Tibial nerve (tissue), 4 donors: ENCODE measurements at regions not wholly inside any gene's neighbourhood (a gene's known extent, or its start where the extent isn't known, plus 50 kb on each side); places are given as distances from the start of the nearest gene placed in this dataset.
"Not testable (repeated sequence)": the region's sequence is repeated elsewhere in the genome, so short reads cannot be mapped to it uniquely, and the experiment has no call there.

Experiments
- DNase-seq, 2 donors: peaks; one replicate each; pipeline ENCODE4 v3.0.0-alpha.2; 2019; ENCODE audit warnings: low spot score in 2 of 2
- H3K27ac ChIP-seq, 4 donors: fragments of 200-600 bp; sonication (generic) in 3 of 4; one replicate each; pipeline ENCODE4 v1.5.1; 2017 to 2019; ENCODE audit warnings: mild to moderate bottlenecking in 1 of 4
- H3K27me3 ChIP-seq, 2 donors: fragments of 200-600 bp; sonication (generic) in 1 of 2; one replicate each; pipeline versions ENCODE4 v1.5.1 to v1.6.0; 2017 to 2019
- H3K36me3 ChIP-seq, 3 donors: fragments of 200-600 bp; sonication (generic); one replicate each; pipeline ENCODE4 v1.5.1; 2018 to 2019
- H3K4me1 ChIP-seq, 4 donors: fragments of 200-600 bp; sonication (generic) in 3 of 4; one replicate each; pipeline ENCODE4 v1.5.1; 2017 to 2019
- H3K4me3 ChIP-seq, 4 donors: fragments of 200-600 bp; sonication (generic) in 3 of 4; one replicate each; pipeline ENCODE4 v1.5.1; 2017 to 2019; ENCODE audit warnings: mild to moderate bottlenecking in 1 of 4, moderate library complexity in 1 of 4
- H3K9me3 ChIP-seq, 4 donors: fragments of 200-600 bp; sonication (generic) in 3 of 4; one replicate each; pipeline ENCODE4 v1.5.1; 2017 to 2019
- EP300 ChIP-seq, 2 donors: sonication (generic); formaldehyde crosslinking; IDR thresholded peaks; one replicate each; pipeline ENCODE4 v1.6.1; 2017; ENCODE audit warnings: antibody characterized with exemption in 2 of 2, mild to moderate bottlenecking in 1 of 2
- POLR2A ChIP-seq, 2 donors: fragments of 450-650 bp; IDR thresholded peaks; one replicate each; pipeline ENCODE4 v1.6.1; 2017; ENCODE audit warnings: antibody characterized with exemption in 2 of 2, mild to moderate bottlenecking in 2 of 2, moderate library complexity in 2 of 2
- WGBS, 2 donors: methylation state at CpG; one replicate each; pipeline ENCODE4 v1.1.5; 2018; 5-methylcytosine and 5-hydroxymethylcytosine counted together
- TF ChIP-seq, protein P1 (sequence below), 5 experiments: fragments of 200-600 bp in 3 of 5; fragments of 450-650 bp in 2 of 5; sonication (generic) in 3 of 5; IDR thresholded peaks; one replicate each; pipeline ENCODE4 v1.5.1; 2016 to 2019; ENCODE audit warnings: antibody characterized with exemption in 5 of 5, mild to moderate bottlenecking in 3 of 5, moderate library complexity in 2 of 5

DNA sequence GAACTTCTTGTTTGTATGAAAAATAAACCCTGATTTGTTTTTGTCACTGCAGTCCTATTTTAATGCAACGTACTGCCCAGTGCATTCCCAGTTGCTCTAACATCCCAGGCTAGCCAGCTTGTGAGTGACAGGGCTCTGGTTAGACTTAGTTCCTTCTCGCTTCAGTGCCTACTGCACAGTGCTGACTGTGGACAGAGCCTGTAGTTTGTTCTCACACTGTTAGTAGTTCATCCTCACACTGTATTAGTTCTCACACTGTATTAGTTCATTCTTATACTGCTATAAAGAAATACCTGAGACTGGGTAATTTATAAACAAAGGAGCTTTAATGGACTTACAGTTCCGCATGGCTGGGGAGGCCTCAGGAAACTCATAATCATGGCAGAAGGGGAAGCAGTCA lies 116.6 kb upstream of the SALL1 start:
- Histone ChIP-seq H3K27me3 (no peaks in the 10 kb centered on the region), H3K27ac (no peak overlapping the region), H3K36me3 (no peaks in the 10 kb centered on the region), H3K4me3 (no peak overlapping the region), H3K4me1 (no peaks in the 10 kb centered on the region), H3K9me3 (peaks cover 0 to 19% (median 0%) of the 10 kb centered on the region in 4 donors)
- WGBS, 2 donors: 81 to 90% methylated on average over 3 of the region's 3 CpGs
- no peak for DNase-seq
- TF ChIP-seq POLR2A (IDR thresholded peaks at IDR 0.05) (no peak), EP300 (IDR thresholded peaks at IDR 0.05) (no peak)
- TF ChIP-seq, protein P1, sequence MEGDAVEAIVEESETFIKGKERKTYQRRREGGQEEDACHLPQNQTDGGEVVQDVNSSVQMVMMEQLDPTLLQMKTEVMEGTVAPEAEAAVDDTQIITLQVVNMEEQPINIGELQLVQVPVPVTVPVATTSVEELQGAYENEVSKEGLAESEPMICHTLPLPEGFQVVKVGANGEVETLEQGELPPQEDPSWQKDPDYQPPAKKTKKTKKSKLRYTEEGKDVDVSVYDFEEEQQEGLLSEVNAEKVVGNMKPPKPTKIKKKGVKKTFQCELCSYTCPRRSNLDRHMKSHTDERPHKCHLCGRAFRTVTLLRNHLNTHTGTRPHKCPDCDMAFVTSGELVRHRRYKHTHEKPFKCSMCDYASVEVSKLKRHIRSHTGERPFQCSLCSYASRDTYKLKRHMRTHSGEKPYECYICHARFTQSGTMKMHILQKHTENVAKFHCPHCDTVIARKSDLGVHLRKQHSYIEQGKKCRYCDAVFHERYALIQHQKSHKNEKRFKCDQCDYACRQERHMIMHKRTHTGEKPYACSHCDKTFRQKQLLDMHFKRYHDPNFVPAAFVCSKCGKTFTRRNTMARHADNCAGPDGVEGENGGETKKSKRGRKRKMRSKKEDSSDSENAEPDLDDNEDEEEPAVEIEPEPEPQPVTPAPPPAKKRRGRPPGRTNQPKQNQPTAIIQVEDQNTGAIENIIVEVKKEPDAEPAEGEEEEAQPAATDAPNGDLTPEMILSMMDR (IDR thresholded peaks at IDR 0.05): no peak

DNA sequence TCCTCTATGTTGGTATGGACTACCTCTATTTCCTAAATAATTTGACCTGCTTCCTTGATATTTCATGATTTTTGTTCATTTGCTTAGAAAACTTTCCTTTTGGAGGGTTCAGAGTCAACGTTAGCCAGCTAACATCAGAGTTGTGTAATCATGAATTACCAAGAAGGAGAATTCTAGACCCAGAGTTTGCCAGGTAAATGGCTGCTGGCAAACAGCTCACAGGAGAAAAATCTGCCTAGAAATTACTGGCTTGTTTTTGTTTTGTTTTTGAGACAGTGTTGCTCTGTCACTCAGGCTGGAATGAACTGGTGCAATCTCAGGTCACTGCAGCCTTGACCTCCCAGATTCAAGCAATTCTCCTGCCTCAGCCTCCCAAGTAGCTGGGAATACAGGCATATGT lies 111.4 kb upstream of the SALL1 start:
- H3K27me3 ChIP-seq: no peaks in the 10 kb centered on the region
- 85 to 88% methylated on average over 1 of the region's 1 CpG for WGBS, 2 donors
- TF ChIP-seq EP300 (IDR thresholded peaks at IDR 0.05) (no peak), POLR2A (IDR thresholded peaks at IDR 0.05) (no peak)
- TF ChIP-seq, protein P1 (IDR thresholded peaks at IDR 0.05): no peak
- no peak for DNase-seq
- no peaks in the 10 kb centered on the region for H3K4me1 ChIP-seq
- H3K4me3 ChIP-seq: no peak overlapping the region
- H3K36me3 ChIP-seq: no peaks in the 10 kb centered on the region
- H3K9me3 ChIP-seq: peaks cover 0 to 35% (median 0%) of the 10 kb centered on the region in 4 donors
- no peak overlapping the region for H3K27ac ChIP-seq

DNA sequence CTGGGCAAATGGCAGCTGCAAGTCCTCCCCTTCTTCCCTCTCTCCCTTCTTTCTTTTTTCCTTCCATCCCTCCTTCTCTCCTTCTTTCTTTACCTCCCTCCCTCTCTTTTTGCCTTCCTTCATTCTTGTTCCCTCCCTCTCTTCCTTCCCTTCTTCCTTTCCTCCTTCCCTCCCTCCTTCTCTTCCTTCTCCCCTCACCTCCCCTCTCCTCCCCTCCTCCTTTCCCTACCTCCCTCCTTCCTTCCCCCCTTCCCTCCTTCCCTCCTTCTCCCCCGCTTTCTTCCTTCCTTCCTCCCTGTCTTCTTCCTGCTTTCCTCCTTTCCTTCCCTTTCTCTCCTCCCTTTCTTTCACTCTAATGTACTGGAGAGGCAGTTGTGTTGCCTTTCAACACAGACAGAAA lies 110.8 kb upstream of the SALL1 start:
- 85 to 88% methylated on average over 1 of the region's 1 CpG for WGBS, 2 donors
- peaks cover 0 to 35% (median 0%) of the 10 kb centered on the region in 4 donors for H3K9me3 ChIP-seq
- DNase-seq: no peak
- H3K27ac ChIP-seq: no peak overlapping the region
- H3K4me1 ChIP-seq: no peaks in the 10 kb centered on the region
- H3K36me3 ChIP-seq: no peaks in the 10 kb centered on the region
- H3K4me3 ChIP-seq: no peak overlapping the region
- TF ChIP-seq POLR2A (IDR thresholded peaks at IDR 0.05) (no peak), EP300 (IDR thresholded peaks at IDR 0.05) (no peak)
- TF ChIP-seq, protein P1 (IDR thresholded peaks at IDR 0.05): no peak
- no peaks in the 10 kb centered on the region for H3K27me3 ChIP-seq

DNA sequence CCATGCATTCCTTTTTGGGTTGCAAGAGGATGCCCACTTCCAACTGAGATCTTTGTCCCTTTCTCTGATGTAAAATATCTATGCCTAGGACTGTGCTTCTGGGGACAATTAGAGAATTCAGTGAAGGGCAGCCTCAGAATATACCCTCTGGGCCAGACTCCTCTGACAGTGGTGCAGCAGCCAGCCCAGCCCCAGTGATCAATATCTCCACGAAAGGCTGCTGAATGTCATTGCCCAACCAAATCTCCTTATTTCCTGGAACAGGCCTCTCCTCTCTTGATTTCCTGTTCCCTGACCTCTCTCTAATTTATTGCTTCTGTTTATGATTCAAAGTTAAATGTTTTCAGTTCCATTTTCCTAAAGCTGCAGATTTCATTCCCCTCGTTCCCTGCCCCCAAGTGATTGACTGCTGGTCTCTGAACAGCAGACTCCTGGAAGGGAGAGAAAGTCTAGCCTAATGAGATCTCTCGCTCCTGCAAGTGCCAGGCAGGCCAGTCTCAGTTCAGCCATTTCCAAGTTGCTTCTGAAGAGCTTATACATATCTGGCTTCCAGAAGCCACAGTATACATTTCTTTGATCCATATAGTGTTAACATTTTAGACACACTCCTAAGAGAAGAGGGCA lies 104.4 kb upstream of the SALL1 start:
- Histone ChIP-seq H3K9me3 (peaks cover 0 to 15% (median 0%) of the 10 kb centered on the region in 4 donors), H3K4me3 (no peak overlapping the region), H3K27ac (no peak overlapping the region), H3K36me3 (no peaks in the 10 kb centered on the region), H3K4me1 (no peaks in the 10 kb centered on the region), H3K27me3 (no peaks in the 10 kb centered on the region)
- 69 to 73% methylated on average over 3 of the region's 3 CpGs for WGBS, 2 donors
- TF ChIP-seq POLR2A (IDR thresholded peaks at IDR 0.05) (no peak), EP300 (IDR thresholded peaks at IDR 0.05) (no peak)
- TF ChIP-seq, protein P1 (IDR thresholded peaks at IDR 0.05): no peak
- DNase-seq: no peak

DNA sequence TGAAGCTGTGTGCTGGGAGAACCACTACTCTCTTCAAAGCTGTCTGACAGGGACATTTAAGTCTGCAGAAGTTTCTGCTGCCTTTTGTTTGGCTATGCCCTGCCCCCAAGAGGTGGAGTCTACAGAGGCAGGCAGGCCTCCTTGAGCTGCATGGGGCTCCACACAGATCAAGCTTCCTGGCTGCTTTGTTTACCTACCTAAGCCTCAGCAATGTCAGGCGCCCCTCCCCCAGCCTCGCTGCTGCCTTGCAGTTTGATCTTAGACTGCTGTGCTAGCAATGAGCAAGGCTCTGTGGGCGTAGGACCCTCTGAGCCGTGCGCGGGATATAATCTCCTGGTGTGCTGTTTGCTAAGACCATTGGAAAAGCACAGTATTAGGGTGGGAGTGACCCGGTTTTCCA lies 103.3 kb upstream of the SALL1 start:
- H3K27ac ChIP-seq, DNase-seq: not testable (repeated sequence)

DNA sequence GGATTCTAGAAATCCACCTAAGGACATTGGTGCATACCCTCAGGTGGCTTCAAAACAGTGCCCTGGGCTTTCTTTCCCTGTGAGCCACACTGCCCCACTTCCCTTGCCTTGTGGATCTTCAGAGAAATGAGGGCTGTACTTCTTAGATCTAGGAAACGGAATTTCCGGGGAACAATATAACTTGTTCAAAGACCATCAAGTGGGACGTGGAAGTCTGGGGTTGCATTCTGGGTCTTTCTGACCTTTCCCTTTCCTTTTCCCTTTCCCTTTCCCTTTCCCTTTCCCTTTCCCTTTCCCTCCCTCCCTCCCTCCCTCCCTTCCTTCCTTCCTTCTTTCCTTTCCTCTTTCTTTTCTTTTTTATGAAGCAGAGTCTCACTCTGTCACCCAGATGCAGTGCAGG lies 97.1 kb upstream of the SALL1 start:
- WGBS, 2 donors: 83 to 89% methylated on average over 3 of the region's 3 CpGs

More for the DNA sequence above, 103.3 kb upstream of the SALL1 start:
- H3K4me1 ChIP-seq, H3K27me3 ChIP-seq, H3K36me3 ChIP-seq, H3K4me3 ChIP-seq: not testable (repeated sequence)
- peaks cover 0 to 15% (median 0%) of the 10 kb centered on the region in 4 donors for H3K9me3 ChIP-seq
- 95 to 100% methylated on average over 4 to 7 of the region's 7 CpGs for WGBS, 2 donors

More for the DNA sequence above, 97.1 kb upstream of the SALL1 start:
- TF ChIP-seq POLR2A (IDR thresholded peaks at IDR 0.05) (no peak), EP300 (IDR thresholded peaks at IDR 0.05) (no peak)
- TF ChIP-seq, protein P1 (IDR thresholded peaks at IDR 0.05): no peak
- Histone ChIP-seq H3K4me1 (no peaks in the 10 kb centered on the region), H3K27me3 (no peaks in the 10 kb centered on the region), H3K9me3 (peaks cover 0 to 20% (median 0%) of the 10 kb centered on the region in 4 donors), H3K36me3 (no peaks in the 10 kb centered on the region), H3K4me3 (no peak overlapping the region), H3K27ac (no peak overlapping the region)
- DNase-seq: no peak
